HG02943 (cell line): ENCODE measurements at regions not wholly inside any gene's neighbourhood (a gene's known extent, or its start where the extent isn't known, plus 50 kb on each side); places are given as distances from the start of the nearest gene placed in this dataset.
"Not testable (repeated sequence)": the region's sequence is repeated elsewhere in the genome, so short reads cannot be mapped to it uniquely, and the experiment has no call there.

ENCODE experiments used
- ATAC-seq: cut with Tn5 transposase; IDR thresholded peaks from one replicate; pipeline ENCODE4 v1.9.1; 2021; ENCODE audit warnings: mild to moderate bottlenecking, low read depth, moderate library complexity; ENCODE audit not compliant: unreplicated experiment

DNA sequence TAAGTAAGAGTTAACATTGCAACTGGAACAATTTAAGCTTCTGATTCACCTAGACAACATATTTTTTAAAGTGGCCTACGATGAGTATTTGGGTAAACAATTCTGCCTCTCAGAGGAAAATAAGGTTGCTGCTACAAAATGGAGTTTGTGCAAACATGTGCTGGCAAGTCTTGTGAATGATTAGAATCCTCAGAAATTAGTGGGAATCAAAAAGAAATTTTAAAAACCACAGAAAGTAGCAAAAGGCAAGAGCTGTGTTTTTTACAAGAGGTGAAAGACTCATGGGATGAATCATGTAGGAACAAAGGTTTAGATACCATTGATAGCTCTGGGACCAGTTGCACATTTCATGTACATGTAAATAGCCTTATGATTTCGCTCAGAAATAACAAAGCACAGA lies 561.6 kb downstream of the TAF11L14 start:
- ATAC-seq, result no peak

GRCh38 chr5:18197734-18198133 lies 563.5 kb downstream of the TAF11L14 start:
- ATAC-seq, result no peak

GRCh38 chr5:18202164-18202563 lies 567.9 kb downstream of the TAF11L14 start:
- ATAC-seq, result no peak

- ATAC-seq, result no peak
These were observed 569.0 kb downstream of the TAF11L14 start for GRCh38 chr5:18203296-18203695.

- ATAC-seq, result no peak
These were observed 579.4 kb downstream of the TAF11L14 start for GRCh38 chr5:18213666-18214065.

DNA sequence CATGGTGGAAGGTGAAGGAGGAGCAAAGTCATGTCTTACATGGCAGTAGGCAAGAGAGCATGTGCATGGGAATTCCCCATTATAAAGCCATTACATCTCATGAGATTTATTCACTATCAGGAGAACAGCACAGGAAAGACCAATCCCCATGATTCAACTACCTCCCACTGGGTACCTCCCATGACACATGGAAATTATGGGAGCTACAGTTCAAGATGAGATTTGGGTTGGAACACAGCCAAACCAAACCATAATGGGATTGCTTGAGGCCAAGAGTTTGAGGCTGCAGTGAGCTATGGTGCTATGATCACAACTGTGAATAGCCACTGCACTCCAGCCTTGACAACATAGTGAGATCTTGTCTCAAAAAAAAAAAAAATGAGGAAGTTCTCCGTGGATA lies 581.8 kb downstream of the TAF11L14 start:
- no peak for ATAC-seq

GRCh38 chr5:18216729-18217128 lies 582.5 kb downstream of the TAF11L14 start:
- ATAC-seq, result no peak

- no peak for ATAC-seq
These were observed 585.0 kb downstream of the TAF11L14 start for GRCh38 chr5:18219241-18219640.

DNA sequence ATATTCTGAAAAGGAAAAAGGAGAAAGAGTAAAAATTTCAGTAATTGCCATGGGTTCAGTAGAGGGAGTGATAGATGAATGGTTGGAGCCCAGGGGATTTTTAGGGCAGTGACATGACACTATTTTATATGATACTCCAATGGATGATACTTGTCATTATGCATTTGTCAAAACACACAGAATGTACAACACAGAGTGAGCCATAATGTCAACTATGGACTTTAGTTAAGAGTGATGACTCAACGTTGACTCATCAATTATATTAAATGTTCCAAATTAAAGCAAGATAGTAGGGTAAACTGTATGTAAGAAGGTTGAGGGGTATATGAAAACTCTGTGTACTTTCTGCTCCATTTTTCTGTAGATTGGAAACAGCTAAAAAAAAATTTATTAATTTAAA lies 586.4 kb downstream of the TAF11L14 start:
- ATAC-seq, result no peak

- no peak for ATAC-seq
These were observed 602.1 kb downstream of the TAF11L14 start for GRCh38 chr5:18236386-18236785.

- no peak for ATAC-seq
These were observed 604.1 kb downstream of the TAF11L14 start for GRCh38 chr5:18238321-18238720.

DNA sequence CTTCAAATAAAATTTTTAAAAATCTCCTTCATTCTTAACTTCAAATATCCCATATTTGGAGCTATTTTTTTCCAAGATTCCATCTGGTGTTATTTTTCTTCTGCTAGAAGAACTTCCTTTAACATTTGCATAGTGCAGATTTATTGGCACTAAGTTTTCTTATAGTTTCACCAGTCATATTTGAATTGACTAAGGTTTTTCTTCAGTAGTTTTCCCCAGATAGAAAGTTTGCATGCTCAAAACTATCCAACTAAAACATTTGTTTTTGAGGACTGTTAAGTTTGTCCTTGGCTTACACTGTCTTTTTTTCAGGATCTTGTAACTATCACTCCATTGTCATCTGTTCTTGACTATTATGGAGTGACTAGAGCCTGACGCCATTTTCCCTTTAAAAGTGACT lies 606.7 kb downstream of the TAF11L14 start:
- no peak for ATAC-seq

GRCh38 chr5:18243846-18244245 lies 609.6 kb downstream of the TAF11L14 start:
- no peak for ATAC-seq

GRCh38 chr5:18244309-18244708 lies 610.0 kb downstream of the TAF11L14 start:
- no peak for ATAC-seq

GRCh38 chr5:18252559-18252958 lies 618.3 kb downstream of the TAF11L14 start:
- ATAC-seq, result no peak

GRCh38 chr5:18264126-18264882 lies 630.0 kb downstream of the TAF11L14 start:
- no peak for ATAC-seq

- ATAC-seq, result no peak
These were observed 636.5 kb downstream of the TAF11L14 start for GRCh38 chr5:18270635-18271338.

- no peak for ATAC-seq
These were observed 642.7 kb downstream of the TAF11L14 start for GRCh38 chr5:18276939-18277338.

DNA sequence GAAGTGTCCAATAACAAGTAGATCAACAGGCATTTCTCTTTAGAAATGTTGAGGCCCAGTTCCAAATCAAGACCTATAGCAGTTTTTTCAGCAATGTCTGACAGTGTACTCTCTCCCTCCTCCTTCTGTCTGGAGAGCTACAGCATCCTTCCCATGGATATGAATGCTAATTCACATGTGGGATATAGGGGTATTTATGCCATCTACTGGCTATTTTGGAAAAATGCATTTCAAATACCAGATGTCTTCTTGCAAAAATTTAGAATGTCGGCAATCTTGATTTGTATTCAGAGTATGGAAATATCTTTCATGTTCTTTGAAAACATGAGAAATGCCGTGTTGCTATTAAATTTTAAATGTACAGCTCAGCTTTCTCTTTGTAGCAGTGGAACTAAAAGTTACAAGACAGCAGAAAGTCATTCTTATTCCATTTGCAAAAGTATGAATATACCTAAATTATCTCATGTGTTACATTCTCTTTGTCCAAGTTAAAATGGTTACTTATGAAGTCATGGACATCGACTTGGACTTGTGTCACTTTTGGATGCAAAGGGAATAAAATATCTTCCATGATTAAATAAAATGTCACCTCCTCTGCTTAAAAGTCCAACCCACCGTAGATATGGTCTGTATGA lies 647.8 kb downstream of the TAF11L14 start:
- no peak for ATAC-seq

DNA sequence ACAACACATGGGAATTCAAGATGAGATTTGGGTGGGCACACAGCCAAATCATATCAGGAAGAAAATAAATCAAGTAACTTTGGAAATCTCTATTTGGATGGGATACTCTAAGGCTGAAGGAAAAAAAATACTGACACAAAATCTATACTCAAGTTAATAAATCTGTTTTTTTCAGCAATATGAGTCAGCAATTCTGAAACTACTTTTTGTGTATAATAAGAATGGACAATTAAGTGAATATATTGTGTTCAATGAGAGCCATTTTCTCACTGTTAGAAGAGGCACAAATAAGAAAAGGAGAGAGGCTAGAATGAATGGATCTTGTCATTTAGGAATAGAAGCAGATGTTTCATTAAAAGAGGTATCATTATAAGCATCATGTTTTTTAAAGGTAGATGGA lies 651.0 kb downstream of the TAF11L14 start:
- ATAC-seq, result no peak

GRCh38 chr5:18292146-18292545 lies 657.9 kb downstream of the TAF11L14 start:
- ATAC-seq, result no peak

GRCh38 chr5:18295696-18296095 lies 661.4 kb downstream of the TAF11L14 start:
- not testable (repeated sequence) for ATAC-seq
